ENCODE measurements at regions not wholly inside any gene's neighbourhood (a gene's known extent, or its start where the extent isn't known, plus 50 kb on each side); places are given as distances from the start of the nearest gene placed in this dataset.

DNA sequence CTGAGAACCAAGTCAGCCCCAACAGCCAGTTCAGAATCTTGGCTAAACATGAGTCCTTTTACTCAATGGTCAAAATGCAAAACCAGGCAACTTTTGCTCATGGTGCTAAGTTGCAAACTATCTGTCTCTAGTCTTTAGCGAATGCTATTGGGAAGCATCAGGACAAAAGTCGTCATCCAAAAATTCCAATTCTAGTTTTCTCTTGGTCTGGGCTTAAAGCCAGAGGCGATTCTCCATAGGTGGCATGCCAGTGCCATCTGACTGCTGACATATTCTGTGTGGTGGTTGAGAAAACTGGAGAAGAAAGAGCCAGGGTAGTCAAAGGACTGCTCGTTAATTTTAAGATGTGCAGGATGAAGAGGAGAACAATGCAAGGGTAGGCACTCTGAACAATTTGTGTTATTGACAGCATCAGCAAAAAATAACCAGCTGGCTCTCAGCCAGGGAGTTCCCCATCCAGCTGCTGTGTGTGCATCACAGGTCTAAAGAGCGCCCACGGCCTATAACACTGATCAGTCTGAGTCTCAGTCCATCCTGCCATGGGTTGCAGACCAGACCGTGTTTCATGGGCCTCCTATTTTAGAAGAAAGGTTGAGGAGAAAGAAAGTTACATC, 313.6 kb downstream of the ALDH8A1 start:
- CTCF ChIA-PET, result interaction anchor here (1.1 to 1.4 kb wide), 2 partner anchors 8 to 337 kb away, joined by 3 read pairs; no protein-coding TSS in a partner anchor
- POLR2A ChIA-PET, result no interaction called here
- Histone ChIP-seq H4K20me1 (replicated peaks; ENCODE audit: control insufficient read depth, extremely low read depth, insufficient read depth, low read length) (no peaks in the 10 kb centered on the region), H3K9me3 (replicated peaks; ENCODE audit: control insufficient read depth, insufficient read depth, low read length) (no peaks in the 10 kb centered on the region), H3K36me3 (ENCODE audit: control insufficient read depth in 2 of 2, extremely low read depth in 1 of 2, insufficient read depth in 2 of 2, low read length in 2 of 2) (no peaks in the 10 kb centered on the region), H3K27ac (ENCODE audit: insufficient read depth, low read depth, low read length) (no peak overlapping the region), H3K27me3 (ENCODE audit: control insufficient read depth in 2 of 2, insufficient read depth in 2 of 2, low read length in 2 of 2) (no peaks in the 10 kb centered on the region), H3K4me2 (ENCODE audit: insufficient read depth, low read length) (no peak overlapping the region), H3K4me3 (replicated peaks in 1 of 3; ENCODE audit: insufficient read depth in 1 of 3, low read depth in 1 of 3, low read length in 3 of 3) (no peak overlapping the region), H3K4me1 (ENCODE audit: control insufficient read depth, extremely low read depth, insufficient read depth, low read length) (no peaks in the 10 kb centered on the region), H2AFZ (ENCODE audit: low read depth, low read length) (no peak overlapping the region), H3K9me1 (replicated peaks; ENCODE audit: control insufficient read depth, extremely low read depth, insufficient read depth, low read length) (no peaks in the 10 kb centered on the region), H3K9ac (replicated peaks; ENCODE audit: extremely low read depth, insufficient read depth, low read length) (no peak overlapping the region), H3K79me2 (ENCODE audit: control insufficient read depth, insufficient read depth, low read length) (no peaks in the 10 kb centered on the region)
- intact Hi-C loops (cut with micrococcal nuclease) (no loop called here), dilution Hi-C loops (cut with MboI; ENCODE audit: extremely low pct_ligation_motif_present, low sequenced_read_pairs) (no loop called here)
- BruUV-seq (replicated peaks), result no TSS peak
- FAIRE-seq (no peak), DNase-seq (ENCODE audit: low read depth, low spot score) (no peak)
- no peak for TF ChIP-seq GATA2 (IDR thresholded peaks at IDR 0.05; ENCODE audit: insufficient read depth, insufficient read length, low read depth, low read length)
- TF ChIP-seq FOS (IDR thresholded peaks at IDR 0.05; ENCODE audit: borderline replicate concordance, insufficient read depth, low read length), result no peak
- no peak for TF ChIP-seq JUN (IDR thresholded peaks at IDR 0.05; ENCODE audit: borderline replicate concordance, insufficient read depth, insufficient read length, low read depth)
- no peak for TF ChIP-seq EZH2 (IDR thresholded peaks at IDR 0.05; ENCODE audit: borderline replicate concordance, low read depth, low read length, severe bottlenecking)
- no peak for TF ChIP-seq POLR2A (IDR thresholded peaks at IDR 0.05; ENCODE audit: low read depth, low read length)
- no peak for TF ChIP-seq MYC (IDR thresholded peaks at IDR 0.05; ENCODE audit: low read depth, low read length)
- no peak for TF ChIP-seq POLR2AphosphoS5 (IDR thresholded peaks at IDR 0.05; ENCODE audit: insufficient read depth, low read depth, low read length)

DNA sequence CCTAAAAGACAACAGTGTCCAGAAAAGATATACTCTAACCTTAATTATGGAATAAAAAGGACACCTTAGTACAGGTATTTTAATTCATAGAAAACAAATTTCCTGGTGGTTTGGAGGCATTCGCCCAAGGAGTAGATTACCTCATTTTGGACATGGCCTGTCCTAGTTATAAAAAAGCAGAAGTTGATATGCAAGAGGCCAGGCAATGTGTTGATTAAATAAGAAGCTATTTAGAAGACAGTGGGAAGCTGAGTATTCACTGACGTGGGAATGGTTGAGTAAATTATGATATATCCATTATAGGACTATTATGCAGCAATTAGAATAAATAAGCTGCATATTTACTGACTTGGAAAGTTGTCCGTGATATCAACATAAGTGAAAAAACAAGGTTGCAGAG, 314.9 kb downstream of the ALDH8A1 start:
- CTCF ChIA-PET, result interaction anchor here (1.4 to 2.0 kb wide), 2 partner anchors 10 to 12 kb away, joined by 3 to 7 read pairs; no protein-coding TSS in a partner anchor
- Histone ChIP-seq H3K9me3 (replicated peaks; ENCODE audit: control insufficient read depth, insufficient read depth, low read length) (no peaks in the 10 kb centered on the region), H2AFZ (ENCODE audit: low read depth, low read length) (no peak overlapping the region), H3K4me1 (ENCODE audit: control insufficient read depth, extremely low read depth, insufficient read depth, low read length) (no peaks in the 10 kb centered on the region), H3K79me2 (ENCODE audit: control insufficient read depth, insufficient read depth, low read length) (no peaks in the 10 kb centered on the region), H4K20me1 (replicated peaks; ENCODE audit: control insufficient read depth, extremely low read depth, insufficient read depth, low read length) (no peaks in the 10 kb centered on the region), H3K4me2 (ENCODE audit: insufficient read depth, low read length) (no peak overlapping the region), H3K4me3 (replicated peaks in 1 of 3; ENCODE audit: insufficient read depth in 1 of 3, low read depth in 1 of 3, low read length in 3 of 3) (no peak overlapping the region), H3K9ac (replicated peaks; ENCODE audit: extremely low read depth, insufficient read depth, low read length) (no peak overlapping the region), H3K27ac (ENCODE audit: insufficient read depth, low read depth, low read length) (no peak overlapping the region), H3K36me3 (ENCODE audit: control insufficient read depth in 2 of 2, extremely low read depth in 1 of 2, insufficient read depth in 2 of 2, low read length in 2 of 2) (no peaks in the 10 kb centered on the region), H3K27me3 (ENCODE audit: control insufficient read depth in 2 of 2, insufficient read depth in 2 of 2, low read length in 2 of 2) (no peaks in the 10 kb centered on the region), H3K9me1 (replicated peaks; ENCODE audit: control insufficient read depth, extremely low read depth, insufficient read depth, low read length) (no peaks in the 10 kb centered on the region)
- DNase-seq (ENCODE audit: low read depth, low spot score) (no peak), FAIRE-seq (no peak)
- dilution Hi-C loops (cut with MboI; ENCODE audit: extremely low pct_ligation_motif_present, low sequenced_read_pairs) (no loop called here), intact Hi-C loops (cut with micrococcal nuclease) (no loop called here)
- BruUV-seq (replicated peaks), result no TSS peak
- TF ChIP-seq EZH2 (IDR thresholded peaks at IDR 0.05; ENCODE audit: borderline replicate concordance, low read depth, low read length, severe bottlenecking), result no peak
- no peak for TF ChIP-seq GATA2 (IDR thresholded peaks at IDR 0.05; ENCODE audit: insufficient read depth, insufficient read length, low read depth, low read length)
- TF ChIP-seq POLR2A (IDR thresholded peaks at IDR 0.05; ENCODE audit: low read depth, low read length), result no peak
- TF ChIP-seq, protein P1, sequence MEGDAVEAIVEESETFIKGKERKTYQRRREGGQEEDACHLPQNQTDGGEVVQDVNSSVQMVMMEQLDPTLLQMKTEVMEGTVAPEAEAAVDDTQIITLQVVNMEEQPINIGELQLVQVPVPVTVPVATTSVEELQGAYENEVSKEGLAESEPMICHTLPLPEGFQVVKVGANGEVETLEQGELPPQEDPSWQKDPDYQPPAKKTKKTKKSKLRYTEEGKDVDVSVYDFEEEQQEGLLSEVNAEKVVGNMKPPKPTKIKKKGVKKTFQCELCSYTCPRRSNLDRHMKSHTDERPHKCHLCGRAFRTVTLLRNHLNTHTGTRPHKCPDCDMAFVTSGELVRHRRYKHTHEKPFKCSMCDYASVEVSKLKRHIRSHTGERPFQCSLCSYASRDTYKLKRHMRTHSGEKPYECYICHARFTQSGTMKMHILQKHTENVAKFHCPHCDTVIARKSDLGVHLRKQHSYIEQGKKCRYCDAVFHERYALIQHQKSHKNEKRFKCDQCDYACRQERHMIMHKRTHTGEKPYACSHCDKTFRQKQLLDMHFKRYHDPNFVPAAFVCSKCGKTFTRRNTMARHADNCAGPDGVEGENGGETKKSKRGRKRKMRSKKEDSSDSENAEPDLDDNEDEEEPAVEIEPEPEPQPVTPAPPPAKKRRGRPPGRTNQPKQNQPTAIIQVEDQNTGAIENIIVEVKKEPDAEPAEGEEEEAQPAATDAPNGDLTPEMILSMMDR (IDR thresholded peaks at IDR 0.05; ENCODE audit: extremely low read depth in 1 of 2, insufficient read depth in 1 of 2, low read depth in 1 of 2, low read length in 2 of 2), result no peak
- no peak for TF ChIP-seq FOS (IDR thresholded peaks at IDR 0.05; ENCODE audit: borderline replicate concordance, insufficient read depth, low read length)
- TF ChIP-seq POLR2AphosphoS5 (IDR thresholded peaks at IDR 0.05; ENCODE audit: insufficient read depth, low read depth, low read length), result no peak
- POLR2A ChIA-PET, result no interaction called here

Measured in endothelial cell of umbilical vein (primary cell).